Hippocampal formation (tissue), 2 donors: ENCODE measurements at regions not wholly inside any gene's neighbourhood (a gene's known extent, or its start where the extent isn't known, plus 50 kb on each side); places are given as distances from the start of the nearest gene placed in this dataset.

Source experiments
- DNase-seq, 2 donors: peaks; one replicate each; lab custom pipeline; 2025; lab: John Stamatoyannopoulos, UW

DNA sequence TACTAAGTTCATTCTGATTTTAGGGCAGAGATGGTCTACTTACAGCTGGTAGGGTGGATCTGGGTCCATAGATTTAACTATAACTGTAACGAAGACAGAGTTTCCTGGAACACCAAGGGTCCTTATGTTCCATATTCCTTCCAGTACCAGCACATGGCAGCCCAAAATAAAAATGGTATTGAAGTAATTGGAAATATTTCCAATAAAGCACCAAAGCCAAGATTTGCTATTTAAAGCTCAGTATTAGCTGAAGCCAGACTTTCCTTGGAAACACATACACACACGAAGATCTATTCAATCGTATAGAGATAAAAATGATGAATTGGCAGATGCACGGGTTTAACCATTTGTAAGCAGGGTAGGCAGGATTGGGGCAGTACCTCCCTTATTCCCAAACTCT is 289.1 kb upstream of the SORCS1 start:
- DNase-seq = no peak

DNA sequence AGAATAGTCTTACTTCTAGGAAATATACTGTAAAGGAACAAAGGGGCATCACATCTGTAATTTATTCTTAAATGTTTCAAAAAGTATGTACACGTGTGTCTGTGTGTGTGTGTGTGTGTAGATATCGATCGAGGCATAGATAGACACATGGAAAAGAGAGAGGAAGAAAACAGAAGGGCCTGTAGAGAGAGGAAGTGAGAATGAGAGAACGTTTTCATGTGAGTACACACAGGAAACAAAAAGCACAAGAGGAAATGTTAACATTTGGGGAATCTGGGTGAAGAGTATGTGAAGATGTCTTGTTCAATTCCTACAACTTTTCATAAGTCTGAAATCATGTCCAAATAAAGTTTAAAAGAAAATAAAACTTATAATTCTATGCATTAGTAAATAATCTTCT is 286.5 kb upstream of the SORCS1 start:
- DNase-seq = no peak

DNA sequence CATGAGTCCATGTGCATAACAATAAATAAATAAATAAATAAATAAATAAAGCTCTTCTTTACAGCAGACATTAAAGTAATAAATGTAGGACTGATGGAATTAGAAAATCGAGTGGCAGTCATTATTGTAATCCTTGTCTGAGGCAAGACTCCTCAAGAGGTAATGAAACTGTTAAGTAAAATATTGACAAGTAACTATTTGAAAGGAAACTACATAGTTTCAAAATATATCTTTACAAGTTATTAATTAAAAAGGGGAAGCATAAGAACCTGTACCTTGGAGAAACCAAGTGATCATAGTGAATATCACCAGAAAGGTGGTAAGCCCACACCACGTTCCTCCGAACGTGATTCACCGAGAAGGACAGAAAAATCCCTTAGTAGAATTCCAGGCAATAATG is 285.6 kb upstream of the SORCS1 start:
- no peak for DNase-seq

DNA sequence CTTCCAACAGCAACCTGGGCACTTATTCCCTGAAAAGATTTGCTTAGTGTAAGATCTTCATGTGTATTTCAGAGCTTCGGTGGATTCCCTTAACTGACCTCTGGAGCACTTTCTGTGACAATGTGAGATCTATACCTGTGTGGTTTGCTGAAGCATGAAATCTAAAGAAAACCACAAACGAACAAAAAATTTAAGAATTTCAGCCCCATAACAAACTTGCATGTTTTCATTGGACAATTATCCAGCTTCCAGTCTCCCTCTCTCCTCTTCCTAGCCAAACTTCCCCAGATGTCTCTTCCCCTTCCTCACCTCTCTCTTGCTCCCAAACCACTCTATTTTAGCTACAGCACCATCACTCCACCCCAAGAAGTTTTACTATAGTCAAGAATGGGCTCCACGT is 279.9 kb upstream of the SORCS1 start:
- no peak for DNase-seq

DNA sequence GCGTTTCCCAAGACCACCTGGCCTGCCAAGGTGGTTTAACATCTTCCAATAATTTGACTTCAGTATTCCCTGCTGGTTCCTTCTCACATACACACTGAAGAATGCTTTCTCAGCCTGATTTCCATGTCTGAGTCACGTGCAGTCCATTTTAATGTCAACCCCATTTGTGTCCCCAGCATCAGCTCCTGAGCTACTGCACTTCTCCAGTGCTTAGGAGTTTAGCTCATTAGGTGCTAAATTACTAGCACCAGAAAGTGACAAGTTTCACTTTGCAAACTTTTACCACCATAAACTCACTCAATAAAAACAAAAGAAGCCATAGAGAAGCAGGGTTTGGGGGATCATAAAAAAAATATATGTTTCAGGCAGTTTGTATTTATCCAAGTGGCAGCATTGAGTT is 279.3 kb upstream of the SORCS1 start:
- no peak for DNase-seq

DNA sequence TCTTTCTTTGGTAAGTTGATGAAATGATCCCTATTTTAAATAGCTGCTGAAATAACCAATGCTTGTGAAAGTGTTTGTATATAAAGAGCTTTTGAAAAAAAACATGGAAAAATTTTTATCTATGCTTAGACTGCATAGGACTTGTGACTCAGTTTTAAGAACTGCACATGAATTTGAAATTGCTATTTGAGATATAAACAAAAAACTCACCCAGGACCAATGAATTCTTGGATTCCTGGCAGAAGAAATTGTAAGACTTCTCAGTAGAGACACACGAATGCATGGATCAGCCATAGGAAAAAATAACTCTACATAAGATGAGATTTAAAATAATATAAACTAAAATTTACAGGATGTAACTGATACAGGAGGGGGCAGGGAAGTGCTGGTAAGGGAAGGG is 278.8 kb upstream of the SORCS1 start:
- no peak for DNase-seq

DNA sequence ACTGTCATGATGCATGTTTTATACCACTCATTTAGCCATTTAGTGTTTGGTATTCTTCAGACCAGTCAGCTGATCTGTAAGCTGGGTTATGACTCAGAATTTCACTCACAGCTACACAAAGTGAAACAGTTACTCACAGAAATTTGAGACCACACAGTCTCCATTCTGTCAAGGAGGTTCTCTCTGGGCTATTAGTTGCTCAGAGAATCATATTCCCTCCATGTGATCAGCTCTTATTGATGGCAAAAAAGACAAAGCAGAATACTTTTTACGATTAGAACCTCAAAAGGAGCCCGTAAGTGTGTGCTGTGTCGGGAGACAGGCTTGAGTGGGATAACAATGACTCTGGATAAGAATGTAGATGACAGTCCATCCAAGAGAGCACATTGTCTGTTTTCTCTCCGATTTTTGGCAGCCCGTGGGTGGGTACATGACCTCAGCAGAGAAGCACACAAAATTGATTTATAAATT is 277.6 kb upstream of the SORCS1 start:
- no peak for DNase-seq

DNA sequence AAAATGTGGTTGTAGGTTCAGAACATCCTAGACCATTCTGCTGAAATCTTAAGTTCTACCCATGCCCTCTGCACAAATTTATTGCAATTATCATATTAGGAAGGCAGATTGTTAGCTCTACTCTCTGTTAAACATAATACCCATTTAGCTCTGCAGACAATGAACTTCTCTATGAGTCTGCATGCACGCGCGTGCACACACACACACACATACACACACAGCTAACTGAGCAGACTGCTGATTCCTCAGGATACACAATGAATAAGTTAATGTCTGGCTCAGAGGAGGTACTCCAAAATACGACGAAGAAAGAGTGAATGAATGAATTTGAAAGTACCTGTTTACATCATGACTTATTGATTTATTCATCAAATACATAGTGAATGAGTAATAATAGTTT is 276.2 kb upstream of the SORCS1 start:
- no peak for DNase-seq

DNA sequence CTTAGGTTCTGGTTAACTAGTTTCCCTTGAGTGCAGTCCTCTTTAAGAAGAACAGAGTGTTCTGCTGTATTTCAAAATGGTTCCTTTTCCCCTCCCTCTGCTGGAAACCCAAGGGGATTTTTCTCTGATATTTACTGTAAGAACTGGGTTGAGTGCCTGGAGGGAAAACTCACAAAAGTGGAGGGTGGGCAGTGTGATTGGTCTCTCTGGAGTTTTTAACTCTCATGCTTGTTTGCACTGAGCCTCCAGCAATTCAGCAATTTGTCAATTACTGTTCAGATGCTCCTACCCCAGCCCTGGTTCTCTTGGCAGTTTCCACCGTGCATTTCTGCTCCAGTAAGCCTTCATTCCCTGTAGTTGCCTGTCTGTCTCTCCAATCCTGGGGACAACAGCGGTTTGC is 273.4 kb upstream of the SORCS1 start:
- DNase-seq = no peak

DNA sequence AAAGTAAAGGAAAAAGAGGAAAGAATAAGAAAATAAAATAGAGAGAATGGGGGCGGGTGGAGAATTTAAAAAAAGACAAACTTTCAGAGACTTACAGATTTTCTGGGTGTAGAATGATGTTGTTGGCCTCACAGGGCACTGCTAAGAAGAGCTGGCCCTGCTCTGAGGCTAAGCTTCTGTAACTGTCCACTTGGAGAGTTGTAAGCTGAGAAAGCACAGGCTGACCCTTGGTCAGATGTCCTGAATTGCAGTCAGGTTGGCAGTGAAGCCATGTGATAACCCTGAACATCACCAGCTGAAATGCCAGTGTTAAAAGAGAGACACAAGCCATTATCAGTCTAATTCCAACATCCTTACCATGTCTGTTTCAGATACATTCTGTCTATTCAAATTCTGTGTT is 272.1 kb upstream of the SORCS1 start:
- no peak for DNase-seq

DNA sequence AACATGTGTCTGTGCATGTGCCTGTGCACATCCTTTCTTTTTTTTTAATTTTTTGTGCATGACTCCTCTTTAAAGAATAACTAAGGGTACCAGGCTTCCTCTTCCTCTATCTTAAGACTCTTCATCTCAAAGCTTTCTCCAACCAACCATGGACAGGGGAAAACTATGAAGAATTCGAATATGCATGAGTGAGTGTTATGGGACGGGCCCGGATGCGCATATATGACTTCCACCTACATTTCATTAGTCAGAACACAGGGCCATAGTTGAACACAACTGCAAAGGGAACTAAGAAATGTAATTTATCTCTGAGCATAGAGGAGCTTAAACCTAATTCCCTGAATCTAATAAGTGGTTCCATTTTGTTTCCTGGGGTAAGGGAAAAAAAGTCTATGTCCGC is 270.3 kb upstream of the SORCS1 start:
- DNase-seq = no peak

DNA sequence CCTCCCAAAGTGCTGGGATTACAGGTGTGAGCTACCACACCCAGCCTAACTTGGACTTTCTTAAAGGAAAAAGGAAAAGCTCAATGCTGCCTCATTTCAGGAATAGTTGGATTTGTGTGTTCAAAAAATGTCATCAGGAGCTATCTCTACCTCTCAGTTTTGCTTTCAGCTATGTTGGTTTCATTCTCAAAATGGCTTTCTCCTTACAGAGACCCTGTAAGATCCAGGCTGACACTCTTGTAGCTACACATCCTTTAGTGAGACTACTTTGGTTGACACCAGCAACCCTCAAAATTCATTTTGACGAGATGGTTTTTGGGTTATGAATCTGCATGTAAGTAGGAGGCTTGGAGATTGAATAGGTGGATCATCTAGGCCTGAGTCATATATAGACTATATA is 269.7 kb upstream of the SORCS1 start:
- no peak for DNase-seq

DNA sequence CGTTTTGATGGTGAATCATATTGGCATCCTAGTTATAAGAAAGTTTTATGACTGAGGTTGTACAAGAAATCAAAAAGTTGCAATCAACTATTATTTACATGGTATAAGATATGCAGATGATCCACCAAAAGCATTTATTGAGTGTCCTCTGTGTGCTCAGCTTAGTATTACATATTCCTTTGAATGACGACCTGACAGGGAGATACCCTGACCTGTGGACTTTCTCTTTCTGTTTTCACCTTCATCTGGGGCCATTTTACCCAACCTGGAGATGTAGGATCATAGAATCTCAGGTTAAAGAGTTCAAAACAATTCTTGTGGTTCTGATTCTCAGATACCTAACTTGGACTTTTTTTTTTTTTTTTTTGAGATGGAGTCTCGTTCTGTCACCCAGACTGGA is 269.1 kb upstream of the SORCS1 start:
- no peak for DNase-seq

DNA sequence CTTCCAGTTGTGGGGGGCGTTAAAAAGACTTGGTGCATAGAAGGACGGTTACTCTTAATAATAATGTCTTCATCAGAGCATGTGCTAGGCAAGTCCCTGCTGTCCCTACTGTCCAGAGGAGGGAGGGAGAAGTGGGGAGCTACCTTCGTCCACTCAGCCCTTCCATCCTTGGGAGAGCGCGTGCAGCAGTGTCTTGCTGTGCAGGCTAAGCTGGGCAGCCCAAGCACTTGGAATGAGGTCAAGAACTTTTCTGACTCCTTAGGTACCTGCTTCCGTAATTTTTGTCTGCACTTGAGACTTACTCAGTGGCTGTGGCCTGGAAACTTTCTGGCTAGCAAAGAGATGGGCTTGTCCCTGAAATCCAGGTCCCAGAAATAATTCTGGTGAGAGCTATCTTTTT is 265.9 kb upstream of the SORCS1 start:
- DNase-seq = no peak

DNA sequence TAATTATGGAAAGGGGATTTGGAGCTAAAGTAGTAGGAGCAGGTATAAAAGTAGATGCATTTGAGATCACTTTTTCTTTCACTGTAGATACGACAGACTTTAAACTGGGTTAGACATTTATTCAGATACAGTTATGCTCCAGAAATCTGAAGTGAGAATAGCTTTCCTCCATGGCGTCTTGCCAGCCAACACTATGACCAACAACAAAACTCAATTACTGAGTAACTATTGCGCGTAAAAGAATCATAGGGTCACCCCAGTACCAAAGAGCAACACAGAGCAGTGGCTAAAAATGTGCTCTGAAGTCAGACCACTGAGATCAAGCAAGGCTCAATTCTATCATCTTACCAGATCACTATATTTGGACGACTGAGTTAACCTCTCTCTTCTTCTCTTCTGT is 262.5 kb upstream of the SORCS1 start:
- no peak for DNase-seq

DNA sequence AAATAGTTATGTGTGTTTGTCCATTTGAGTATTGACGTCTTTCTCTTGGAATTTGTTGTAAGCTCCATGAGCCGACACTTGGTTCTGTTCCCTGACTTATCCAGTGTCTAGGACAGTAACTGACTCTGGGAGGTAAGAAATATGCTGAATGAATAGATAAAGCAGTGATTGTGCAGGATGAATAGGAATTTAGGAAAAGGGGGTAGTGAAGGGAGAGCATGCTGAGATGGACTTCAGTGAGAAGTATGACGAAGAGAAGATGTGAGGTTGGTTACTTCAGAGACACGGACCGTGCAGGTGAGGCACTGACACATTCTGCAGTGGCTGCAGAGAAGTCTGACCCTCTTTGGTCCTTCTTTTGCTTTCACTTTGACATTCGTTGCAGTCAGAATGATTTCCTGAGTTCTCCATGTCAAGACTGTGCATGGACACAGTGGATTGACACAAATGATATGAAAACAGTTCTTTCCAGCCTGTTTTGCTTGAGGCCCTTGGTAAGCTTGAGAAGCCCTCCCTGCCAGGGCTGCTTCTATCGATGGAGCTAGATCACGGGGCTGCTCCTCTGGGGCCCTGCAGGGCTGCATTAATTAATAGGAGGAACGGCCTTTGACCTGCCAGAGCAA is 261.5 kb upstream of the SORCS1 start:
- no peak for DNase-seq

DNA sequence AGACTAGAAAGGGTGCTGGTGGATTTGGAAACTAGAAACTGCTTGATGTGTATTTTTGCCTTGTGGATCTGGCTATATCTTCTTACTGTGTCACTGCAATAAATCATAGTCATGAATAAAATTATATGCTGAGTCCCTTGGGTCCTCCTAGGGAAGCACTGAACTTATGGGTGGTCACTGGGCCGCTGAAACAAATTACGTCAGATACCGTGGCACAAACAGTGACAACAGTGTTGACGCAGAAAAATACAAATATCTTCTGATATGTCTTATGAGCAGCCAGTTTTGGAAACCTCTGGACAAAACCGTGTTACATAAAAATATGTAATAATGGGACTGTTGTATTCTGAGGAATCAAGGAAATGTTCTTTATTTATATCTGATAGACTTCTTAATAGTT is 260.1 kb upstream of the SORCS1 start:
- DNase-seq = no peak

DNA sequence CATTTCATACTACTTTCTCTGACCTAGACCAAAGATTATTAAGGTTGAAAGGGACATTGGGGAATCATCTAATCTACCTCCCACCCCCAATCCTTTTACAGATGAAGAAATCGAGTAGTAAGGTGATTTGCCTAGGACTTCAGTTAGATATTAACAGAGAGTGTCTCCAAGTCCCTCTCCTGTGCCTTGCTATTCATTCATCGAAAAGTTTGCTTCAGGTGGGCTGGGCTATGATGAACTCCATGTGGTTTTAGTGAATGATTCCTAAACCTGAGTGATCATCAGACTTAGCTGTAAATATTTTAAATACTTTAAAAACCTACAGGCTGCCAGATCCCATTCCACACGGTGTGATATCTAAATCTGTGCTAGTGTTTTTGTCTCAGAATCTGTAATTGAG is 259.4 kb upstream of the SORCS1 start:
- no peak for DNase-seq

DNA sequence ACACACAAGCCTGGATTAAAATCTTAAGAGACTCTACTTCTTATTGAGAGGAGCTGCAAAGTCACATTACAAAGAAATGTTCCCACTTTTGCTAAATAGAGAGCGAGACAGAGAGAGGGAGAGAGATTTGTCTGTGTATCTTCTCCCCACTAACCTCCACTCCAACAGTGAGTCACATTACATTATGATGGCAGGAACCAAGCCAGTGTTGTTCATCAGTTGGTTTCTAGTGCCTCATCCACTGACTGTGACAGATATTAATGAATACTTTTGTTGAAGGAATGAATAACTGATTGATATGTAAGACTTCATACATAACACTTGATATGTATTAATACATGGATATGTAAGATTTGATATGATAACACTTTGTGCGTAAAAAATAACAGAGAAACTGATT is 258.2 kb upstream of the SORCS1 start:
- DNase-seq = no peak

DNA sequence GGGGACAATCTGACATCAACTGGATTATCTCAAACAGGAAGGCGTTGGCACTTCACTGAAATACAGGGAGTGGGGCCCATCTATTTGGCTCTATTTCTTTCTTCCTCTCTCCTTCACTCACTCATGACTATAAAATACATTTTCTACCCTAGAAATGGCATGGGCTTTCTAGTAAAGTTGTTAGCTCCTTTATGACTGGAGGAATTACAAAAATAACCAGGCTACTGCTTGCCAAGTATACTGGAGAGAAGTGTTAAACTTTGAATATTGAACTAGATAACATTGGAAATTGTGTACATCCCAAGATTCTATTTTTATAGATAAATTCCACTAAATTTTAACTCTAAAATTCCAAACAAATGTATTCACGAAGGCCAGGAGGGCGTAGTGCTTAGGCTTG is 255.7 kb upstream of the SORCS1 start:
- no peak for DNase-seq

DNA sequence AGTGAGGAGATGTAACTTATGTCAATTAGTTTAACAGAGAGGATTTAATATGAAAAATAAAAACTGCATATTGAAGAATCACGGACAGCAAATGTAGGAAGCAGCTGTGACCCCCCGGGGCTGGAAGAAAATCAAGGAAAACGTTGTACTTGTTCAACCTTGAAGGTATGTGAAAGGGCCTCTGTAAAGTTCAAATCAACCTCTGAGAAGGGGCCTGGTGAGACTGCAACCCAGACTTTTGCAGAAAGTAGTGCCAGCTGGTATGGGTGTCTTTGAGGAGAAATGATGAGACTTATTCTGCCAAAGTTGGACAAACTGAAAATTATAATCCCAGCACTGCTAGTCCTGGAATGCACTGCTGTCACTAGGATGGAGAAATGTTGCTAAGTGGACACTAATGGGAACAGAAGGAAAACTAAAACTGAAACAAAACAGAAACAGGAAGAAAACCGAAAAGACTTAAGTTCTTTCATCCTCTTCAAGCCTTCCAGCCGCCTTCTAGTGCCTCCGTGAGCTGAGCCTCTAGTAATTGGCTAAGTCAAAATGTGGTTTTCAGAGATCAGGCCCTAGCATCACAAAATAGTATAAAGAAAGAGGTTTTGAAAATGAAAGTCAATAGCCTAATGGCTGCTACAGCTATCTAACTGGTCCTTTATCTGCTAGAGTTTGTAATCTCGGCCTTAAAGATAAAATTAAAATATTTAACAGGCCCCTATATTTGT is 253.7 kb upstream of the SORCS1 start:
- DNase-seq = no peak

DNA sequence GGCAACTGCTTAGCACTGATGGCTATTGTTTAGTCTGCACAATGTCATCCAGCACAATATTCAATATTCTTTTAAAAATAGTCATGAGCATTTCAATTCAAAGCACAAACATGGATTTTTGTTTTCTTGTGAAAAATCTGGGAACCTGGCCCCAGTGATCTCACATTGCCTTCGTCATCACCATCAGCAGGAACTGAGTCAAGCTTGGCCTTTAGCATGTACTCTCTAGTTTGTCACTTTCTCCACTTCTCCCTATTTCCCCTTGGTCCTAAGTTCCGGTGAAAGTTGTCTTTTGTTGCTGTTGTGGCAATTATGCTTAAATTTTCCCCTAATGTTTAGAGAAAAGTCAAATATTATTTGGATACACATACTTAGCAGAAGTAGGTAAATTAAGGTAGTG is 252.9 kb upstream of the SORCS1 start:
- no peak for DNase-seq

DNA sequence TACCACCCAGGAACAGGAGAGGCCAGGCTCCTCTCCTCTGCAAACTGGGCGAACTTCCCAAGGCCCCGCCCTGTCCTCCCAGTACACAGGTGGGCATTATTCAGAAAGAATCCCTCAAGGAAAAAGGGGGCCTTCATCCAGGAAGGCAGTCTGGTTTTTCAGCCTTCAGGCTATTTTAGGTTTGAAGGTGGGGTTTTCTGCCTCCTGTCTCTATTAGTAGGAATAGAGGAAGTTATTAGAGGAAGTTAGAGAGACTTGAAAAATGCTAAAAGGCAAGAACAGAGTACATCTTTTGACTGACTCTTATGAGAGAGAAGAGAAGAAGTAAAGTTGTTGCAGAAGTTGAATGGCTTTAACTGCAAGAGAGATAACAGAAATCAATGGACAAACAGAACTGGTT is 250.9 kb upstream of the SORCS1 start:
- DNase-seq = no peak

DNA sequence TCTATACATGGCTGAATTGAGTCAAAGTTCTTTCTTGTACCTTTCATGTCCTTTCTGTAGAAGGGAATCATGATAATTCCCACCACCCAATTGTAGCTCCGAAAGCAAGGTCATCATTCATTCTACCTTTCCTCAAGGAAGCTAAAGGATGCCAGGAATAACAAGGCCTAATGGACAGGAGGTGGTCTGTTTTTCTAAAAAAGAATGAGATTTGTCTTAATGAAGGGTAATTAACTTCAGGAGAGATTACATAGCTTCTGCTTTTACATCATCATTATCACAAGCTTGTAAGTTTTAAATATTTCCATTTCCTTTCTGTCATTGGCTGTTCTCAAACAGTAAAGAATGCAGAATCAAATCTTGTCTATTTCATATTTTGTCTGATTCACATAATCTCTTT is 249.5 kb upstream of the SORCS1 start:
- DNase-seq = no peak
